ENCODE measurements at regions not wholly inside any gene's neighbourhood (a gene's known extent, or its start where the extent isn't known, plus 50 kb on each side); places are given as distances from the start of the nearest gene placed in this dataset.

DNA sequence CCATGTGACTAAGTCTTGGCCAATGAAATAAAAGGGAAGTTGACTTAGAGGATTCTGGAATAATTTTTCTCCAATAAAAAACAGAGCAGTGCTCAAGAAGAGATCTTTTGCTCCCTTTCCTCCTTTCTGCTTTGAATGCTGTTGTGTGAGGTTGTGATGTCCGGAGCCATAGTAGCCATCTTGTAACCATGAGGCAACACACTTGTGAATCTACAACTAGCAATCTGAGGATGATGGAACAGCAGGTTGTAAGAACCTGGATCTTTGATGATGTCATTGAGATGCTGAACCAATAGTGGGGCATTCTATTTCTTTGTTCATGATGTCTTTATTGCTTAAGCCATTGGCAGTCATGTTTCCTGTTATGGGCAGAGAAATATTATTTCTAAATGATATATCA lies 230.0 kb upstream of the SRRM4 start:
- DNase-seq, result no peak

DNA sequence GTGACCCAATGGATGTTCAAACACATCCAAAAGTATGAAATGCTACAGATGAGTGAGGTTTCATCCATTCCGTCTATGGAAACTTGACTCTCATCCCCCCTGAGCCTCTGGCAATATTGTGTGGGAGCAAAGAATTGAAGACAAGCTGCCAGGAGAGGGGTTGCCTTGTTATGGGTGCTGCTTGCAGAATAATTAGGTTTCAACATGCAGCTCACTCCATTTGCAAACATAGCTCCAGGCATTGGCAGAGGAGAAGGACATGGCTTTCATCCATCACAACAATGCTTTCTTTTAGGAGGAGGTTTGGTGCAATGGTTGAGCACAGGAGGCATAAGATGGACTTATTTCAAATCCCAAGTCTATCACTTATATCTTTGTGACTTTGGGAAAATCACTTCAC lies 220.7 kb upstream of the SRRM4 start:
- DNase-seq, result no peak

DNA sequence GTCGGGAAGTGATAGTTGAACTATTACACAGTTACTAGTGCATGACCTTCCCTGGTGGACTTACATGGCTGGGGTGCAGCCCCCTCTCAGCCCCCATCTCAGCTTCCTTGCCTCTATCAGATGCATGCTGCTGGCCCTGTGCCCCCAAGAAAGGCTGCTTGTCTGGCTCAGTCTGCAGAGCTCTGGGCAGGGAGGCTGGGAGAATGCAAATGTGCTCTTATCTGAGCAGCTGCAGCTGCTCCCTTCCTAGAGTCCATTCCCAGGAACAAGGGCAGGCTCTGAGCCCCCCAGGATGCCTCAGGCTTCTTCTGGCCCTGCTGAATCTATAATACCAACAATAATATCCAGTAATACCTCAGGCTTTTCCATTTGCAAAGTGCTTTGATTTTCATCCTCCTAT lies 218.1 kb upstream of the SRRM4 start:
- DNase-seq, result no peak

DNA sequence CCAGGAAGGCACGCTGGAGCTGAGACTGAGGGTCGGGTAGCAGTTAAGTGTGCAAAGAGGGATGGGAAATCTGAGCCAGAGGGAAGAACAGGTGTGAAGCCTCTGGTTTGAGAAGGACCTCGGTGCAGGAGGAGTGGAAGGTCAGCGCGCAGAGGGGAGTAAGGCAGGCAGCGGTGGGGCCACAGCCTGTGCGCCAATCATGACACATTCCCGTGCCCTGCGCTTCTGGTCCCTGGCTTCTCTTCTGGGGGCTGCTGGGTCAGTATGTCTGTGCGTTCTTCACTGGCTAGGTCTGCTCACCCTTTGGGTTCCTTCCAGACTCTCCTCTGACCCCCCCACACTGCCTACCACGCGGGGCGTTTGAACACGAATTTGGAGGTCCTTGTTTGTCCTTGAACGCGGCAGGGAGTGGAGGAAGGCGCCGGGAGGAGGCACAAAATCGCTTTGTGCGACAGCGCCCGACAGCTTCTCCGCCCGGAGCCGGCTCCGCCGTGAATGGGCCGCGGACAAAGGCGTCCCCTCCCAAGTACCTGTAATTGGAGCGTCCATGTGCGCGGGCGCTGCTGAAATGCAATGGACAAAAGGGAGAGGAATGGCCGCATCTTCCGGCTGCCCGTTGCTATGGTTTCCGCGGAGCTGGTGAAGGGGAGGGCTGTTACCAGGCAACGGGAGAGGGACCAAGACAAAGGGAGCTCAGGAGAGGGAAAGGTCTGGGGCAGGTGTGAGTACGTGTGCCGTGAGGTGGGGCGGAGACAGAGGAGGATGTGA lies 207.2 kb upstream of the SRRM4 start:
- no peak for DNase-seq

DNA sequence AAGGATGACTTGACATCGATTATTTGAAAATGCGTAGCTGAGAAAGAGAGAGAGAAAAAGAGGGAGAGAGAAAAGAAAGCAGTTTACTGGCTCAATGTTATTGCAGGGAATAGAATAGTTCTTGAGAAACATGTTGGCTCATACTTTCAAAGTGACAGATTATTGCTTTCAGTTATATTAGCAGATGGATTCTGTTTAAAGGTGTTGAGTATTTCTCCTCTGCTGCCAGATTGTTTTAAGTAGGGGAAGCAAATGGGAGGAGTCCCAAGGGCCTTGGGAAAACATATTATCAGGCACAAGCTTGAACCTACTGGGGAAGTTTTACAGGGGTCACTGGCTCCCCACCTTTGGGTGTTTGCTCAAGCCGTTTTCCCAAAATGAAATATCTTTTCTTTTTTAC lies 203.8 kb upstream of the SRRM4 start:
- DNase-seq, result no peak

DNA sequence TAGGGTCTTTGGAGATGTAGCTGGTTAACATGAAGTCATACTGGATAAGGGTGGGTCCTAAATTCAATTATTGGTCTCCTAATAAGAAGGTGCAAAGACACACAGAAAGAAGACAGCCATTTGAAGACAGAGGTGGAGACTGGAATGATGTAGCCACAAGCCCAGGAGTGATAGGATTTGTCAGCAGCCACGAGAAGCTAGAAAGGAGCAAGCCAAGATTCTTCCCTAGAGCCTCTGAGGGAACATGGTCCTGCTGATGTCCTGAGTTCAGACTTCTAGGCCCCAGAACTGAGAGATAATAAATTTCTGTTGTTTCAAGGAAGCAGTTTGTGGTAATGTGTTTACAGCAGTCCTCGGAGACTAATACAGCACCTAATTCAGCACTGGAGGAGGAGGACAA lies 203.3 kb upstream of the SRRM4 start:
- DNase-seq, result no peak

DNA sequence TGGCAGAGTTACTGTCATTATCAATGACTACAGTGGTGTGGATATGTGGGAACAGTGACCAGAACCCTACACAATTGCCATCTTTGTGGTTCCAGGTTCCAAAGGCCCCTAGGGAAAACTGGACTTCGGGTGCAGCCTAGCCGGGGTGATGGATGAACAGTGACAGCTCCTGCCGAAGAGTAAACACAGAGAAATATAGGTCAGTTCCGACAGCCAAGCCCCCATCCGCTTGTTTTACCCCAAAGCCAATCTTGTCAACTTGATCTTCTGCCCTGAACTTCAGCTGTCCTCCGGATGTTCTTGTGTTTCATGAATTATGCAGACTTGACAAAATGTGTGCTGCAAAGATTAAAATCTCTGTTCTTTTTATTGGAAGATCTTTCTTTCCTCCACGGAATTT lies 200.4 kb upstream of the SRRM4 start:
- DNase-seq, result no peak

DNA sequence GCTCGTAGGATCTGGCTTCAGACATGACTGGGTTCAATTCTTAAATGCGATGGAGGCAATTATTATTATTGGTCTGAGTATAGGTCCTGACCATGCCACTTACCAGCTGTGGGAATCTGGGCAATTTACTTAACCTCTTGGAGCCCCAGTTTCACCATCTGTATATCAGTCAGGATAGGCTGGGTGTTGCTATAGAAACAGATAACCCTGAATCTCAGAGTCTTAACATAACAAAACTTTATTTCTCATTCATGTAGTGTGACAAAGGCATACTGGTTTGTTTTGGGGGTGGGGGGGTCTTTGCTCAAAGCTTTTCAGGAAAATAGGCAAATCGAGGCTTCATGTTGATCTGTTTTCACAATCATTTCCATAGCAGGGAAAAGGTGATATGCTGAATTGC lies 199.6 kb upstream of the SRRM4 start:
- no peak for DNase-seq

DNA sequence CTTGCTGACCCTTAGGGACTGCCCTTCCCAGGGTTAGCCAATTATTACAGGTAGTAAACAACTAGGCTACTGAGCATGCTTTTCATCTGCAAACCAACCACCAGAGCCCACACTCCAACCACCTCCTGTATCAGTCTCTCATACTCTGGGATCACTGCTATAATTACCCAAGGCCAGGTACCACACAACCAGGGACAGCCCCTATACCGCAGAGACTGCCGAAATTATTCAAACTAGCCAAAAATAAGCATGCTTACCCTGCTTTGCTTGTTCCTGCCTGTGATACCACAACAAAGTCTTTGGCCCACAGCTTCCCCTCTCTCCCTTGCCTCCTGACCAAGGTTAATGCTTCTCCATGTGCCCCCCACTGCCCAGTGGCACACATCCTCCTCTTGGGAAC lies 197.6 kb upstream of the SRRM4 start:
- DNase-seq, result no peak

DNA sequence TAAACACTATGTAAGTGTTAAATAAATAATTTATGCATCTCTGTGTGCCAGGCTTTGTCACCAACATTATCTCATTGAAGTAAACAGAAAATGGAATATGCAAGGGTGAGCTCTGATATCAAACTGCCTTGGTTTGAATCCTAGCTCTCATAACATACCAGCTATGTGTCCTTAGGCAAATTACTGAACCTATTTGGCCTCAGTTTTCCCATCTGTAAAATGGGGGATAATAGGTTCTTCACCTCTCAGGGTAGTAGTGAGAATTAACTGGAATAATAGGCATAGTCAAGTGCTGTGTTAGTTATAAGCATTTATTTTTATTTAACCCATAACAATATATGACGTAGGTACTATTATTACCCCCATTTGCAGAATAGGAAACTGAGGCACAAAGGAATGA lies 190.8 kb upstream of the SRRM4 start:
- DNase-seq, result no peak

DNA sequence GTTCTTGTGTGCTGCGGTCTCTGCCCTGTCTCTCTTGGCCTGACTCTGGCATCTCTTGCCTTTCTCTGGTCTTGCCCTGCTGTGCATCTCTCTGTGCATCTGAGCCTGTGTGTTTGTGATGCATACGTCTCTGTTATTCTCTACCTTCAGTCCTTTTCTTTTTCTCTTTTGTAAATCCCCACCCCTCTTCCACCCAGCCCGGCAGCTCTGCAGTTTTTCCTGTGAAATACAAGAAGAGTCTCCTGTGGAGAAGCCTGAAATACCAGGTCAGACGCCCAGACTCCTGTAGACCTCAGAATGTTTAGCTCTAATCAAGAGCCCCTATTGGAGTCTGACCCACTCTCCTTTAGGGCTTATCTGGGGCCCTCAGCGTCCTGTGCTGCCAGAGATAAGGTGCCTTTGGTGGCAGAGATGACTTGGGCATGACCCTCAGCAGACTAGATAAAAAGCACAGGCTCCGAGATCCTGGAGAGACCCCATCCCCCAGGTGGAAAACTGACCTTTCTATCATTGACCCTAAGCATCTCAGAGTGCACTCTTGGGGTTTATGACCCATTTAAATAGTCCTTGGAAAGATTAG lies 167.5 kb upstream of the SRRM4 start:
- no peak for DNase-seq

DNA sequence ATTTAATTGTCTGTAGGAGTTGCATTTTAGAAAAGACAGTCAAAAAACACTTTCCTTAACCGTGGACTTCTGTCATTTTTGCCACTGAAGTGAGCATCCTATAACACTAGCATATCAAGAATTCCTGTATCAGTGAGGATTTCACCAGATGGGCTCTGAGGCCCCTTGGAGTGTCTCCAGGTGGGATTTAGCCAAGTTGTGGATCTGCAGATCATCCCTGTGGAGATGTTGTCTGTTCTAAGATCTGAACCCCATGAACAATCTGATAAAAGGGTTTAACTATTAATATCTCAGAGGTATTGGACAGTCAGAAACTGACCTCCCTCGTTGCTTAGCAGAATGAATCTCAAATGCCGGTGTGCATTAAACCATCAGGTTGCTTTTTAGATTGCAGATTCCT lies 165.0 kb upstream of the SRRM4 start:
- no peak for DNase-seq

DNA sequence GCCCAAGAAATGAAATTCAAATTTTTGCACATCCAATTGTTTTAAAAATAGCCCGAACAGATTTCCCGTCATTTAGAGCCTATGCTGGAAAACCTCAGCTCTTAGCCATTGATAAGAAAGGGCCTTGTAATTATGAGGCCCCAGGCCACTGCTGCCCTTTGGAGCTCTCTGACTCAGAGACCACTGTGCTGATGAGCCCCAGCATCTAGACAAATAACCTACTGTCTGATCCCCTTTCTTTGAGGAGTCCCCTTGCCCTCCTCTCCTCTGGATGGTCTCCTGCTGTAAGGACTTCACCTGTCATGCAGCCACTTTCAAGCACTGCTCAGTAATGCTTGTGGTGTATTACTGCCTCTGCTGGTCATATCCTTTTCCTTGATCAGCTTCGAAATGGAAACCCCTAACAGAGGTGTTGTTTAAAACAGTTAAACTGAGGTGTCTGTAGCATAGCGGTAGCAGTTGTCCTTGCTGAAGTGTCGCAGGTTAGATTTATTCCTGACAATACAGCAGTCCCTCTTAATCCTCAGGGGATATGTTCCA lies 159.9 kb upstream of the SRRM4 start:
- DNase-seq, result no peak

DNA sequence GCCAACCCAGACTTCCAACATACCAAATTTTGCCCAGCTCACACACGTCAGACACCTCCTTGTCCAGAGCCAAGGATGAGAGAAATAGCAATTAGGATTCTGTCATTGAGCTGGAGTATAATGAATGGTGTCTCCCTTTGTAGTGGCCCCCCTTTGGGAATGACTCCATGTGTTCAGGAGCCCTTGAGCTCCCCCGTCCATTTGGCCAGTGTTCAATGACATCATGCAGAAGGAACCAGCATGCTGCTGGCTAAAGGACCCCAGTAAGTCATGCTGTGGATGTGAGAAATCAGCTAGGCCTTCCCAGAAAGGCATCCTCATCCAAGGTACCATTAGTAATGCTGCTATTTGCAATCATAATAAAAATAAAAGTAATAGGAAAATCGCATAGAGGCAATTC lies 158.8 kb upstream of the SRRM4 start:
- DNase-seq, result no peak

DNA sequence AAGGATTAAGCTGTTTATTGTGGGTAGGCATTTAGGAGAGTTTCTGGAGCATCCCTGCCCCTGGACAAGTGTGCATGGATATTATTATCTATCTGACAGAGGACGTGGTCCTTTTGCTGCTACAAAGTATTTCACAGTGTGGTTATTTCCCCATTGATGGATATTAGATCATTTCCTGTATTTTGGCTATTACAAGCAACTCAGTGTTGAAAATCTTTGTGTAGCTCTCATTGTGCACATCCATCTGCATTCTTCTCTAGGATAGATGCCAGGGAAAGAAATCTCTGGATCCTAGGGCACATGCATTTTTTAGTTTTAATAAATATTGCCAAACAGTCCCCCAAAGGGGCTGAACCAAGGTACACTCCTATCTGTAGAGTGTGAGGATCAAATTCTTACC lies 154.3 kb upstream of the SRRM4 start:
- DNase-seq, result no peak

DNA sequence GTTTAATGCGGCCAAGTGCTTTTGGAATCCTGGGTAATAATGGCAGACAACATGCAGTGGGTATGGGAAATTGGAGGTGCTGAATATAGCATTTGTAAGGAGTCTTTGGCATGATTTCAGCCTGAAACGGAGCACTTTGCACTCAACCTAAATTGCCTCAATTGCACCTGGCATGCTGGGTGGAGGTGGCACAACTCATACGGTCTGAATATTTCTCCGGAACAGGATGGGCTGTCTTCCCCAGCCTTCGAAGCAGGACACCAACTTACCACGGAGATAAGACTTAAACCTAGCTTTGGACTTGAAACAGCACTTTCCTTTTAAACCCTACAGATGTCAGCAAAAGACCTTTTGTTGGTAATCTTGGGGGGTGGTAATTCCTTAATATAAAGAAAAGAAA lies 153.7 kb upstream of the SRRM4 start:
- no peak for DNase-seq

DNA sequence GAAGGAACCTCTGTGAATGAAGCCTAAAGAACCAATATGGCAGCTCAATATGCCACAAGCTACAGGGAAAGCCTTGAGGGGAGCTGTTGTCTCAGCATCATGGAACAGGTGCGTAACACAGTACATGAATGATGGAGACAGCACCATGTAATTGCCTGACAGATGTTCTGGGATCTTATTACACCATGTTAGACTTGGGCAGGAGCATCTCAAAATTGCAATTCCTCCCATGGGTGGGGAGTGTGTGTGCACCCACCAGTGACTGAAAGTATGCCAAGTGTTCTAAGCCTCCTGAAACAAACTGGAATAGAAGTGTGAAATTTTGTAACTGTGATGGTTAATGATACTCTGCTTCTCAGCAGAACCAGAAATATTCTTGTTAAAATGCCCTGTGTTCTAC lies 151.0 kb upstream of the SRRM4 start:
- DNase-seq, result peak; percentile 8

DNA sequence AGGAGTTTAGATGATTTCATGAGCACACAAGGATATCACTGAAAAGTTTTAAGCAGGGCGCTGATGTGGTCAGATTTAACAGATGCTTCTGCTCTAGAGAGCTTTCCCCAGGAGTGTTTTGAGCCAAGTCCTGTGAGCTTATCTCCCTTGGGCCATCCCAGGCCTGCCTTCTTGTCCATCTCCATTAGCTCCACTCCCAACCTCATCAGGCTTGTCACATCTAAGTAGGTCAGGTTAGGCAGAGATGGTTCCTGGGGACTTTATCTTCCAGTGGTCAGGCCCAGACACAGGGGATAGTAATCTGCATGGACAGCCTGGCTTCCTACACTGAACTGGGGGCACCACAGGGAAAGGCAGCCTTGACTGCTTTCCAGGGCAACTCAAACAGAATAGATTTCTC lies 145.4 kb upstream of the SRRM4 start:
- no peak for DNase-seq

DNA sequence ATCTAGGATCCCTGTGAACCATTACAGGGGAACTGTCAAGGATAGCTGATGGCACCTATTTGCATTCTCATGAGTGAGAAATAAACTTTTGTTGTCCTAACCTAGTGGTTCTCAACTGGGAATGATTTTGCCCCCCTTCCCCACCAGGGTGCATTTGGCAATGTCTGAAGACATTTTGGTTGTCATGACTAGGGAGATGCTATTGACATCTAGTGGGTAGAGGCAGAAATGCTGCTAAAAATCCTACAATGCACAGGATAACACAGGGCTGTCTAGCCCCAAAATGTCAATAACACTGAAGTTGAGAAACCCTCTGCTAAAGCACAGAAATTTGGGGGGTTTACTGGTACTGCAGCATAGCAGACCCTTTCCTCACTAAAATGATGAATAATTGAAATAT lies 140.9 kb upstream of the SRRM4 start:
- DNase-seq, result no peak

DNA sequence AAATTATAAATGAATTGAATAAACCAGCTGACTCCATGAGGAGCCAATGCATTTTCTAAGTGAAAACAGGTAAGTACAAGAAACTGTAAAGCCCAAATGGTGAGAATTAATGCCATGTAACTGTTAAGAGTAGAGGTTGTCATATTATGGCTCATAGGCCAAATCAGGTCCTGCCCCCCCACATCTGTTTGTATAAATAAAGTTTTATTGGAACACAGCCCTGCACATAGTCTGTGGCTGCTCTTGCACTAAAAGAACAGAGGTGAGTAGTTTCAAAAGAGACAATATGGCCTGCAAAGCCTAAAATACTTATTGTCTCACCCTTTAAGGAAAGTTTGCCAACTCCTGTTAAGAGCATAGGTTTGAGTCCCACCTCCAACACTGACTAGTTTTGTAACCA lies 140.5 kb upstream of the SRRM4 start:
- DNase-seq, result no peak

DNA sequence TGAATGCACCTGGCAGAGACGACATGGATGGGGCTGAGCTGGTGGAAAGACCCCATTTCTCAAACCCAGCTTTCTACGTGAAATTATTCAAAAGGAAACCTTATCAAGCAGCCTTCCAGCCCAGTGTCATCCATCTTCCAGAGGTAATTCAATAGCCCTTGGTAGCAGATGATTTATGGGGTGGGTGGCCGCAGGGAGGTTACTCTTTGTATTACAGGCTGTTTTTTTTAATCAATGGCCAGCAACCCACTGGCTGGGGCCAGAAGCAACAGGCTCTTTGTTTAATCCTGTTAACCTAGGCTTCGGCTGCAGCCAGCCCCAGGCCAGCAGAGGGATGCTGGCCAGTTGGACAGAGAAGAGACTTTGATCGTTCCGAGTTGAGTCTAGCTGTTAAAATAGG lies 139.8 kb upstream of the SRRM4 start:
- DNase-seq, result no peak

DNA sequence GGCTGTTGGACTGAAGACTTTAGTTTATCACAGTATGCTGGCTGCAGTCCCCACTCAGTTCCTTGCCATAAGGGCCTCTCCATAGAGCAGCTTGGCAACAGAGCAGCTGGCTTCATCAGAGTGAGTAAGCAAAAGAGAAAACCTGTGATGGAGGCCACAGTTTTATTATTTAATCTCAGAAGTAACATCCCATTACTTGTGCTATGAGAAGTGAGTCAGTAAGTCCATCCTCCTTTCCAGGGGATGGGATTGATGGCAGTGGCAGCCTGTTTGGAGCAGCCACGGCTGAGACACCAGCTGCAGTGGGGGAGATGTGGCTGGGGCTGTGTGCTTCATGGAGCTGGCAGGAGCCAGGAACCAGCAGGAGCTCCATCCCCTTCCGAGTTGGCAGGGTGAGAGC lies 138.5 kb upstream of the SRRM4 start:
- peak; percentile 2 for DNase-seq

DNA sequence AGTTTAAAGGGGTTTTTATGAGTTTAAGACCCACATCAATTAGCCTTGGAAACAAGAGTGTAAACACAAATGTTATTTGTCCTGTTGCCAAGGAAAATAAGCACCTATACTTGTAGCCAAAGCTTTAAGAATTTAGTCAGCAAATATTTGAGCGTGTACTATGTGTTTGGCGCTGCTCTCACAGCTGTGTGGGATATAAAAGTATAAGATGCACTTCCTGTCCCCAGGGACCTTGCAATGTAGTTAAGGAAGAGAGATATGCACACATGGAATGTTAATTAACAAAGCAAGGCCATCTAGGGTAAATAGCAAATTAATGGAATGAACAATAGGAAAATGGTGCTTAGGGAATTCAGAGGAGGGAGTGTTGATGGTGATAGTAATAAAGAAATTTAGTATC lies 134.9 kb upstream of the SRRM4 start:
- no peak for DNase-seq

DNA sequence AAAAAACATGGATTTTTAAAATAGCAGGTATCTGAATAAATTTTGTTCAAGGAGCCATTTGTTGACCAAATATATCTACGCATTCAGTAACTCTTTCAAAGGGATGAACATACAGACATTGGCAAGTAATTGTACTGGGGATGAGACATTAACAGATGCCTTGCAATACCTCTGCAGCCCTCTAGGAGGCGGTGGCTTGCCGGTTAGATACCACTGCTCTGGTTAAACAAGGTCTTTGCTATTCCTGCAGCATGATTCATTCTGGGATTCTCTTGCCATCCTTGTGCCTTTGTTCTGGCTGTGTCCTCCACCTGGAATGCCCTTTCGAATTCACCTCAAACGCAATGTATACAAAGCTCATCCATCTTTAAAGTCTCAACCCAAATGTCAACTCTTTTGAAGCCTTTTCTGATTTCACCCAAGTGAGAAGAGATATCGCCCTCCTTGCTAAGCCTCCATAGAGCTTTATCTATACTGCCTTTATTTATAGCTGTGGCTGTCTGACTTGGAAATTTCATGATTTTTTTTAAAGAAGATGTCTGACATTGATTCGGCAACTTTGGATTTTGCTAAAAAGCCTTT lies 131.0 kb upstream of the SRRM4 start:
- no peak for DNase-seq

All from muscle of arm (tissue), 1 donor.